ENCODE measurements at regions not wholly inside any gene's neighbourhood (a gene's known extent, or its start where the extent isn't known, plus 50 kb on each side); places are given as distances from the start of the nearest gene placed in this dataset.
A peak's percentile ranks its signal among the peaks of the same experiment; 100 is the strongest.

DNA sequence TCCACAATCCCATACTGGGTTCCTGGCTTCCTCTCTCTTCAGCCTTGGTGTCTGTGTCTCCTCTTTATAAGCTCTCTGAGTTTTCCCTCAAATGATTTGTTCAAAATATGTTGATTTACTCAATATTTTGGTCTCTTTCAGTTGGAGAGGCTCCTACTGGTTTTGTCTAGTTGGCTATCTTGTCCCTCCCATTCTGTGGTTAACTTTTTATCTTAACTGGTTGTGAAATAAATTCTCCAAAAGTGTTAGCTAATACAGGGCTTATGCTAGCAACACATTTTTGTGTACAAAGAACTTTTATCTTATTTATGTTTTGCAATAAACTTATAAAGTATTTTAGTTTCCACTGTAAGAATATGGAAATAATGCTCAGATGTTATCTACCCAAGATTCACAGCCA is 200.9 kb downstream of the AASDHPPT start:
- TF ChIP-seq, protein P1, sequence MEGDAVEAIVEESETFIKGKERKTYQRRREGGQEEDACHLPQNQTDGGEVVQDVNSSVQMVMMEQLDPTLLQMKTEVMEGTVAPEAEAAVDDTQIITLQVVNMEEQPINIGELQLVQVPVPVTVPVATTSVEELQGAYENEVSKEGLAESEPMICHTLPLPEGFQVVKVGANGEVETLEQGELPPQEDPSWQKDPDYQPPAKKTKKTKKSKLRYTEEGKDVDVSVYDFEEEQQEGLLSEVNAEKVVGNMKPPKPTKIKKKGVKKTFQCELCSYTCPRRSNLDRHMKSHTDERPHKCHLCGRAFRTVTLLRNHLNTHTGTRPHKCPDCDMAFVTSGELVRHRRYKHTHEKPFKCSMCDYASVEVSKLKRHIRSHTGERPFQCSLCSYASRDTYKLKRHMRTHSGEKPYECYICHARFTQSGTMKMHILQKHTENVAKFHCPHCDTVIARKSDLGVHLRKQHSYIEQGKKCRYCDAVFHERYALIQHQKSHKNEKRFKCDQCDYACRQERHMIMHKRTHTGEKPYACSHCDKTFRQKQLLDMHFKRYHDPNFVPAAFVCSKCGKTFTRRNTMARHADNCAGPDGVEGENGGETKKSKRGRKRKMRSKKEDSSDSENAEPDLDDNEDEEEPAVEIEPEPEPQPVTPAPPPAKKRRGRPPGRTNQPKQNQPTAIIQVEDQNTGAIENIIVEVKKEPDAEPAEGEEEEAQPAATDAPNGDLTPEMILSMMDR (IDR thresholded peaks at IDR 0.05; ENCODE audit: insufficient read depth, low read depth, low read length): no peak
- no peak for TF ChIP-seq EZH2 (IDR thresholded peaks at IDR 0.05; ENCODE audit: insufficient read depth, low read length)
- Mint-ChIP-seq H3K4me1 (ENCODE audit: low read depth, unreplicated experiment) (peaks cover 34% of the 10 kb centered on the region), H3K27ac (ENCODE audit: unreplicated experiment) (no peak overlapping the region), H3K36me3 (ENCODE audit: low read depth, unreplicated experiment) (no peaks in the 10 kb centered on the region), H3K9me3 (ENCODE audit: unreplicated experiment) (peaks cover under 1% of the 10 kb centered on the region), H3K4me3 (ENCODE audit: unreplicated experiment) (no peak overlapping the region), H3K27me3 (ENCODE audit: low read depth, unreplicated experiment) (no peaks in the 10 kb centered on the region)
- H3K4me1 ChIP-seq (ENCODE audit: insufficient read depth, low read length): peaks cover 7% of the 10 kb centered on the region
- no peak overlapping the region for H3K4me3 ChIP-seq (ENCODE audit: insufficient read depth, low read depth, low read length)
- H3K79me2 ChIP-seq (ENCODE audit: insufficient read depth, low read length): no peaks in the 10 kb centered on the region
- H3K27ac ChIP-seq (ENCODE audit: low read depth, low read length): no peak overlapping the region
- no peaks in the 10 kb centered on the region for H3K9me3 ChIP-seq (ENCODE audit: insufficient read depth, low read depth, low read length)
- H4K20me1 ChIP-seq (ENCODE audit: insufficient read depth, low read length): no peaks in the 10 kb centered on the region
- no peaks in the 10 kb centered on the region for H3K36me3 ChIP-seq (ENCODE audit: insufficient read depth, low read length)
- FAIRE-seq: no peak
- H2AFZ ChIP-seq (ENCODE audit: low read depth, low read length): no peak overlapping the region
- H3K9ac ChIP-seq (ENCODE audit: low read length): no peak overlapping the region
- no peaks in the 10 kb centered on the region for H3K27me3 ChIP-seq (ENCODE audit: insufficient read depth, low read length)
- H3K4me2 ChIP-seq (ENCODE audit: low read length): no peak overlapping the region
- DNase-seq (ENCODE audit: low read depth): peak; percentile 29

DNA sequence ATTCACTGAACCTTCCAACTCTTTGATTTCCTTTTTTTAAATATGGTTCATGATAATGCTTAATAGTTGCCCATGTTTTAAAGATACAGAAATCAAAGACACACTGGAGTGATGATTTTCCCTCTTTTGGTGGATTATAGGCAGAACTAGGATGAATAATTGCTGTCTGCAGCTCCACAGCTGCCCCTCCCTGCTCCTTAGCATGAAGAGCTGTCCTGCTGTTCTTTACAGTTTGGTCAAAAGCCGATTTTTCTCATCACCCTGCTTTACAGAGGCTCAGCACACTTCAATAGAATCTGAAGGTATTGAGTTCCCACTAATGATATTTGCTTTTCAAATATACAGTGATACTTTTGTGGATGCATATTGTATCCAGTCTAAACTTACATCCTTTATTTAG is 202.6 kb downstream of the AASDHPPT start:
- FAIRE-seq (no peak), DNase-seq (ENCODE audit: low read depth) (no peak)
- no peak overlapping the region for H3K9ac ChIP-seq (ENCODE audit: low read length)
- Mint-ChIP-seq H3K27ac (ENCODE audit: unreplicated experiment) (peak overlapping the region; percentile 99), H3K4me3 (ENCODE audit: unreplicated experiment) (no peak overlapping the region), H3K4me1 (ENCODE audit: low read depth, unreplicated experiment) (peaks cover 34% of the 10 kb centered on the region), H3K9me3 (ENCODE audit: unreplicated experiment) (no peaks in the 10 kb centered on the region), H3K36me3 (ENCODE audit: low read depth, unreplicated experiment) (no peaks in the 10 kb centered on the region), H3K27me3 (ENCODE audit: low read depth, unreplicated experiment) (no peaks in the 10 kb centered on the region)
- H3K4me3 ChIP-seq (ENCODE audit: insufficient read depth, low read depth, low read length): no peak overlapping the region
- no peaks in the 10 kb centered on the region for H3K27me3 ChIP-seq (ENCODE audit: insufficient read depth, low read length)
- no peaks in the 10 kb centered on the region for H4K20me1 ChIP-seq (ENCODE audit: insufficient read depth, low read length)
- no peak overlapping the region for H3K4me2 ChIP-seq (ENCODE audit: low read length)
- TF ChIP-seq, protein P1 (IDR thresholded peaks at IDR 0.05; ENCODE audit: insufficient read depth, low read depth, low read length): no peak
- no peak for TF ChIP-seq EZH2 (IDR thresholded peaks at IDR 0.05; ENCODE audit: insufficient read depth, low read length)
- no peaks in the 10 kb centered on the region for H3K79me2 ChIP-seq (ENCODE audit: insufficient read depth, low read length)
- no peak overlapping the region for H2AFZ ChIP-seq (ENCODE audit: low read depth, low read length)
- no peaks in the 10 kb centered on the region for H3K9me3 ChIP-seq (ENCODE audit: insufficient read depth, low read depth, low read length)
- no peaks in the 10 kb centered on the region for H3K36me3 ChIP-seq (ENCODE audit: insufficient read depth, low read length)
- no peak overlapping the region for H3K27ac ChIP-seq (ENCODE audit: low read depth, low read length)
- peaks cover 7% of the 10 kb centered on the region for H3K4me1 ChIP-seq (ENCODE audit: insufficient read depth, low read length)

DNA sequence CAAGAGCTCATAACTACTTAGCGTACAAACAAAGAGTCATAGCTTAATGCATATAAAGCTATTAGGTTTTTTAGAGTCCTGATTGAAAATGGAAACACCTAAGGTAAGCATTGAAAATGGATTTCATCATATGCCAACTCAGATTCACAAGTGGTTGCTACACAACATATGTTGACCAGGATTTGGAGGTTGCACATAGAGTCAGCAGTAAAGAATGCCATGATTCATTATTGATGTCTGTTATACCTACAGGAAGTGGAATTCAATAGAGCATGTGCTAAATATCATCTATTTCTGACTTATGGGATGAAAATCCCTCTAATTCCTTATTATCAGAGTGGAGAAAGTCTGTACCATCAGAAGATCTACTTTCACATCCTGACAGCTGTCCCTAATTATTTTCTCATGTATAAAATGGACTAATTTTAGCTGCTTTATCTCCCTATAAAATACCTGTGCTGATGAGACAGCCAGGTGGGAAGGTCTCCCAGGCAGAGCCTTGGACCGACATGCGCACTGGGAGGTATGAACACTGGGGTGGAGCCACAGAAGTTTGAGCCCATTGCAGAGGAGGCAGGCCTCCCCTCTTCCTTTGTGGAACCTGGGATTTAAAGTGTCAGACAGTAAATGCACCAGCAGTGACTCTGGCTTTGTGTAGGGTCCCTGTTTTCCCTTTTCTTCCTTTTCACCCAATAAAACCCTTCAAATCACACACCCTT is 204.2 kb downstream of the AASDHPPT start:
- H2AFZ ChIP-seq (ENCODE audit: low read depth, low read length): no peak overlapping the region

More for the DNA sequence above, 204.2 kb downstream of the AASDHPPT start:
- H3K36me3 ChIP-seq (ENCODE audit: insufficient read depth, low read length): no peaks in the 10 kb centered on the region
- H3K27ac ChIP-seq (ENCODE audit: low read depth, low read length): peak overlapping the region; percentile 73
- Mint-ChIP-seq H3K36me3 (ENCODE audit: low read depth, unreplicated experiment) (no peaks in the 10 kb centered on the region), H3K4me3 (ENCODE audit: unreplicated experiment) (no peak overlapping the region), H3K27ac (ENCODE audit: unreplicated experiment) (peak overlapping the region; percentile 99), H3K27me3 (ENCODE audit: low read depth, unreplicated experiment) (no peaks in the 10 kb centered on the region), H3K9me3 (ENCODE audit: unreplicated experiment) (no peaks in the 10 kb centered on the region), H3K4me1 (ENCODE audit: low read depth, unreplicated experiment) (peaks cover 27% of the 10 kb centered on the region)
- H4K20me1 ChIP-seq (ENCODE audit: insufficient read depth, low read length): no peaks in the 10 kb centered on the region
- H3K4me2 ChIP-seq (ENCODE audit: low read length): peak overlapping the region; percentile 29
- H3K9me3 ChIP-seq (ENCODE audit: insufficient read depth, low read depth, low read length): no peaks in the 10 kb centered on the region
- no peaks in the 10 kb centered on the region for H3K27me3 ChIP-seq (ENCODE audit: insufficient read depth, low read length)
- no peak for TF ChIP-seq EZH2 (IDR thresholded peaks at IDR 0.05; ENCODE audit: insufficient read depth, low read length)
- TF ChIP-seq, protein P1 (IDR thresholded peaks at IDR 0.05; ENCODE audit: insufficient read depth, low read depth, low read length): no peak
- DNase-seq (ENCODE audit: low read depth) (peak; percentile 90), FAIRE-seq (peak; percentile 37)
- no peaks in the 10 kb centered on the region for H3K79me2 ChIP-seq (ENCODE audit: insufficient read depth, low read length)
- no peak overlapping the region for H3K4me3 ChIP-seq (ENCODE audit: insufficient read depth, low read depth, low read length)
- peaks cover 7% of the 10 kb centered on the region for H3K4me1 ChIP-seq (ENCODE audit: insufficient read depth, low read length)
- H3K9ac ChIP-seq (ENCODE audit: low read length): peak overlapping the region; percentile 38

All from astrocyte (in vitro differentiated cells and primary cell).